Epithelial cell of proximal tubule (primary cell): ENCODE measurements at regions not wholly inside any gene's neighbourhood (a gene's known extent, or its start where the extent isn't known, plus 50 kb on each side); places are given as distances from the start of the nearest gene placed in this dataset.

Experiments
- DNase-seq: peaks from one replicate; pipeline ENCODE4 v3.0.0-alpha.2; 2011; ENCODE audit warnings: low read depth
- H3K4me3 ChIP-seq: 2 replicates; pipeline ENCODE4 v1.5.1; 2011; ENCODE audit warnings: low read depth, mild to moderate bottlenecking, low read length
- CTCF ChIP-seq: conservative IDR thresholded peaks from 2 replicates; pipeline ENCODE4 v1.5.1; 2012; ENCODE audit warnings: low read depth, mild to moderate bottlenecking, low read length

- no peak overlapping the region for H3K4me3 ChIP-seq
- DNase-seq, result no peak
- TF ChIP-seq CTCF, result no peak
Observed at GRCh38 chr6:144796070-144796469, 510.9 kb downstream of the UTRN start.

GRCh38 chr6:144797881-144798589 is 512.9 kb downstream of the UTRN start:
- no peak for TF ChIP-seq CTCF
- no peak overlapping the region for H3K4me3 ChIP-seq
- DNase-seq, result peak; percentile 26

- TF ChIP-seq CTCF, result no peak
- no peak for DNase-seq
- H3K4me3 ChIP-seq, result no peak overlapping the region
Observed at GRCh38 chr6:144804246-144804790, 519.2 kb downstream of the UTRN start.

DNA sequence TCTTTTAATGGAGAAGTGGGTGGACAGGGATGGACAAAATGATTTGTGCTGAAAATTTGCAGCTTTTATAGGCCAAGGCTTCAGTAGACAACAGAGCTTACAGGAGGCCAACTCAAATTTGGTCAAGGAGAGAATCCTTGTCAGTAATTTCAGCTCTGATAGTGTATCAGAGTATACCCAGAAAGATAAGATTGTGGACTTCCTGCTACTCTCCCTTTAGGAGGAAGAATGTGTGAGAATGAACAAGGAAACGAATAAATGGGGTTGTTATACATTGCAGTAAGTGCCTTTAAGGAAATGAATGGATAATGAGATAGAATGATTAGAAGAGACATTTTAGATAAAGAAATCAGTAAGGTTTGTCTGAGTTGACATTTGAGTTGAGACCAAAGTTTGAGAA is 519.9 kb downstream of the UTRN start:
- no peak for DNase-seq
- no peak for TF ChIP-seq CTCF

GRCh38 chr6:144806222-144806621 is 521.1 kb downstream of the UTRN start:
- TF ChIP-seq CTCF, result no peak

More for the DNA sequence above, 519.9 kb downstream of the UTRN start:
- no peak overlapping the region for H3K4me3 ChIP-seq

GRCh38 chr6:144809120-144809519 is 524.0 kb downstream of the UTRN start:
- peak; percentile 37 for TF ChIP-seq CTCF
- DNase-seq, result no peak

More at GRCh38 chr6:144806222-144806621, 521.1 kb downstream of the UTRN start:
- DNase-seq, result no peak
- no peak overlapping the region for H3K4me3 ChIP-seq

GRCh38 chr6:144809969-144810368 is 524.8 kb downstream of the UTRN start:
- no peak overlapping the region for H3K4me3 ChIP-seq
- TF ChIP-seq CTCF, result no peak
- no peak for DNase-seq

More at GRCh38 chr6:144809120-144809519, 524.0 kb downstream of the UTRN start:
- H3K4me3 ChIP-seq, result no peak overlapping the region
